ENCODE measurements at regions not wholly inside any gene's neighbourhood (a gene's known extent, or its start where the extent isn't known, plus 50 kb on each side); places are given as distances from the start of the nearest gene placed in this dataset.

DNA sequence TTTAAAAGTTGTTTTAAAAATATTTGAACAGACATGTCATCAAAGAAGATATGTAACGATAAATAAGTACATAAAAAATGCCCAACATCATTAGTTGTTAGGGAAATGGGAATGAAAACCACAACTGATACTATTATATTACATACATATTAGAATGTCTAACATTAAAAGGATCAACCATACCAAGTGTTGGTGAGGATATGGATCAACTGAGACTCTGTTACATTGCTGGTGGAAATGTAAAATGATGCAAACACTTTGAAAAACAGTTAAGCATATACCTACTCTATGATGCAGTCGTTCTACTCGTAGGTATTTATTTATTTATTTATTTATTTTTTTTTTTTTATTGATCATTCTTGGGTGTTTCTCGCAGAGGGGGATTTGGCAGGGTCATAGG, 149.7 kb downstream of the BRMS1L start:
- H3K9me3 Mint-ChIP-seq (ENCODE audit: low read depth) = peaks cover 3% of the 10 kb centered on the region
- H3K27me3 Mint-ChIP-seq (ENCODE audit: low read depth) = peaks cover 17% of the 10 kb centered on the region

DNA sequence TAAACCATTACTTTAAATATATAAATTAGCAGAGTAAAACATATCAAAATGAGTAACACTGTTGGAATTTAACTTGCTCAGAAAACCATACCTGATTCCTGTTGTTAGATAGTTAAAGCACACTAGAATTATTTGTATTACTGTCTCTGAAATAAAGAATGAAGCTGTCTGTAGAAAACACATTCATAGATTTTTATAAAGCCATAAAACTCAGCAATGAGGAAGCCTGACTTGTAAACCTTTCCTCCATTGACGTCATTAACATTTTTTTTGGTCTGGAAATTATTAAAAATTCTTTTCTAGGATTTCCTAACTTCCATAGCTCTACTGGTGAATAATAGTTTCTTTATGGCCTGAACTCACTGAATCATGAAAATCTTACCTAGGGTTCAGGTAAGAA, 147.6 kb downstream of the BRMS1L start:
- TF ChIP-seq, protein P1, sequence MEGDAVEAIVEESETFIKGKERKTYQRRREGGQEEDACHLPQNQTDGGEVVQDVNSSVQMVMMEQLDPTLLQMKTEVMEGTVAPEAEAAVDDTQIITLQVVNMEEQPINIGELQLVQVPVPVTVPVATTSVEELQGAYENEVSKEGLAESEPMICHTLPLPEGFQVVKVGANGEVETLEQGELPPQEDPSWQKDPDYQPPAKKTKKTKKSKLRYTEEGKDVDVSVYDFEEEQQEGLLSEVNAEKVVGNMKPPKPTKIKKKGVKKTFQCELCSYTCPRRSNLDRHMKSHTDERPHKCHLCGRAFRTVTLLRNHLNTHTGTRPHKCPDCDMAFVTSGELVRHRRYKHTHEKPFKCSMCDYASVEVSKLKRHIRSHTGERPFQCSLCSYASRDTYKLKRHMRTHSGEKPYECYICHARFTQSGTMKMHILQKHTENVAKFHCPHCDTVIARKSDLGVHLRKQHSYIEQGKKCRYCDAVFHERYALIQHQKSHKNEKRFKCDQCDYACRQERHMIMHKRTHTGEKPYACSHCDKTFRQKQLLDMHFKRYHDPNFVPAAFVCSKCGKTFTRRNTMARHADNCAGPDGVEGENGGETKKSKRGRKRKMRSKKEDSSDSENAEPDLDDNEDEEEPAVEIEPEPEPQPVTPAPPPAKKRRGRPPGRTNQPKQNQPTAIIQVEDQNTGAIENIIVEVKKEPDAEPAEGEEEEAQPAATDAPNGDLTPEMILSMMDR (IDR thresholded peaks at IDR 0.05) = no peak
- no peak overlapping the region for H3K27ac Mint-ChIP-seq (ENCODE audit: unreplicated experiment)
- no peak for DNase-seq (ENCODE audit: low spot score)

More for the DNA sequence above, 149.7 kb downstream of the BRMS1L start:
- TF ChIP-seq, protein P1 (IDR thresholded peaks at IDR 0.05) = no peak
- Mint-ChIP-seq H3K4me3 (ENCODE audit: unreplicated experiment) (no peak overlapping the region), H3K36me3 (ENCODE audit: low read depth) (no peaks in the 10 kb centered on the region), H3K4me1 (ENCODE audit: low read depth) (no peaks in the 10 kb centered on the region), H3K27ac (ENCODE audit: unreplicated experiment) (no peak overlapping the region)
- DNase-seq (ENCODE audit: low spot score) = no peak

DNA sequence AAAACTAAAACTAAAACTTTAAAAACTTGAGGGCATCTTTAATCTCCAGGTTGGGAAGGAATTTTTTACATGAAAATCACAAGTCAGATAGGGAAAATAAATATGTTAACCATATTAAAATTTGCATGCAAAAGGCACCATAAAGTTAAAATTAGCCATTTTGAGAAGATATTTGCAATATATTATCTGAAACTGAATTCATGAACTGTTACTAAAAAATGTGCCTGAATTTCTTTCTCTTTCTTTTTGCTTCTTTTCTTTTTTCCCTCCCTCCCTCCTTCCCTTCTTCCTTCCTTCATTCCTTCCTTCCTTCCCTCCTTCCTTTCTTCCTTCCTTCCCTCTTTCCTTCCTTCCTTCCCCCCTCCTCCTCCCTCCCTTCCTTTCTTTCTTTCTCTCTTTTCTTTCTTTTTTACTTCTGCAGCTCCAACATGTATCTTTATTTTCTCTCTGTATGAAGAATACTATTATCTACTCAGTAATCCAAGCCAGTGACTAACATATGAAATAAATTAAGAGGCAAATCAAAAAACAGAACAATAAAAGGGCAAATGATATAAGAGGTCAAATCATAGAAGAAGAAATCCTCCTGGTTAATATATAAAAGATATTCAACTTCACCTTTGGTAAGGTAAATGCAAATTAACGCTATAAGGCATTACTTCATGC, 146.0 kb downstream of the BRMS1L start:
- Mint-ChIP-seq H3K4me1 (ENCODE audit: low read depth) (no peaks in the 10 kb centered on the region), H3K4me3 (ENCODE audit: unreplicated experiment) (no peak overlapping the region), H3K27me3 (ENCODE audit: low read depth) (peaks cover 18% of the 10 kb centered on the region)

More for the DNA sequence above, 147.6 kb downstream of the BRMS1L start:
- Mint-ChIP-seq H3K9me3 (ENCODE audit: low read depth) (peaks cover 3% of the 10 kb centered on the region), H3K36me3 (ENCODE audit: low read depth) (no peaks in the 10 kb centered on the region), H3K4me3 (ENCODE audit: unreplicated experiment) (no peak overlapping the region), H3K4me1 (ENCODE audit: low read depth) (no peaks in the 10 kb centered on the region), H3K27me3 (ENCODE audit: low read depth) (peaks cover 15% of the 10 kb centered on the region)

DNA sequence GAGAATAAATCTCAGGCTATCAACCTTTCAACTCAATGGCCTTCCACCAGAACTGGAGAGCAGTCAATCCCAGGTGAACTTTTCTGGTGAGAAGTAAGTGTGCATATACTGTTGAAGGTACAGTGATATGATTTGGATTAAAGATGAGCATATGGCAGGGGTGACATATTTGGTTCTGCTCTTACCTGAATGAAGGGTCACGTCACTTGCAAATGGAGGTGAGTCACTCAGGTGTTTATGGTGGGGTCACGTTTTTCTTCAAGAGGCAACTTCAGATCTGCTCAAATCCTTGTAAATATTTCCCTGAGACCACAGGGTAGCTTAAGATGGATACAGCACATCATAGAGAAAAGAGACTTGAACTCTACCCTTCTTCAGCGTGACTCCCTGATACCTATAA, 143.2 kb downstream of the BRMS1L start:
- Mint-ChIP-seq H3K4me3 (ENCODE audit: unreplicated experiment) (no peak overlapping the region), H3K27ac (ENCODE audit: unreplicated experiment) (no peak overlapping the region), H3K36me3 (ENCODE audit: low read depth) (no peaks in the 10 kb centered on the region), H3K27me3 (ENCODE audit: low read depth) (peaks cover 16% of the 10 kb centered on the region), H3K9me3 (ENCODE audit: low read depth) (no peaks in the 10 kb centered on the region), H3K4me1 (ENCODE audit: low read depth) (no peaks in the 10 kb centered on the region)
- TF ChIP-seq, protein P1 (IDR thresholded peaks at IDR 0.05) = no peak
- no peak for DNase-seq (ENCODE audit: low spot score)

More for the DNA sequence above, 146.0 kb downstream of the BRMS1L start:
- H3K27ac Mint-ChIP-seq (ENCODE audit: unreplicated experiment) = no peak overlapping the region
- H3K9me3 Mint-ChIP-seq (ENCODE audit: low read depth) = peaks cover 3% of the 10 kb centered on the region
- no peaks in the 10 kb centered on the region for H3K36me3 Mint-ChIP-seq (ENCODE audit: low read depth)
- no peak for DNase-seq (ENCODE audit: low spot score)
- TF ChIP-seq, protein P1 (IDR thresholded peaks at IDR 0.05) = no peak

DNA sequence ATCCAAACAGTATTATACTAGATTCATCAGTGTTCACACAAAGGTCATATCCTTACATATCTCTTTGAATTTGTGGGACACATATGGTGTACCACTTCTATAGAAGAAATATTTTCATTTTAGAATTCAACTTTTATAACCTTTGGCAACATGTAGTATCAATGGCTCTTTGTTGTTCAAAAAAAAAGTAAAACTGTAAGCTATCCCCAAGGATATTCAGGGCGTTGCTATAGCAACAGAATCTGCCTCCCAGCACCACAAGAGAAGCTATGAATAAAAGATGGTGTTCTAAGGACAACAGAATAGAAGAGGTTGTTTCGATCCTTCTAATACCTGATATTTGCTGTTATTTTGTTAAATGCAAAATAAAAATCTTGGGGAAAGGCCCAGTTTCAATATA, 139.3 kb downstream of the BRMS1L start:
- no peak overlapping the region for H3K4me3 Mint-ChIP-seq (ENCODE audit: unreplicated experiment)
- no peaks in the 10 kb centered on the region for H3K9me3 Mint-ChIP-seq (ENCODE audit: low read depth)
- TF ChIP-seq, protein P1 (IDR thresholded peaks at IDR 0.05) = no peak
- H3K36me3 Mint-ChIP-seq (ENCODE audit: low read depth) = no peaks in the 10 kb centered on the region
- H3K4me1 Mint-ChIP-seq (ENCODE audit: low read depth) = no peaks in the 10 kb centered on the region
- DNase-seq (ENCODE audit: low spot score) = no peak
- H3K27ac Mint-ChIP-seq (ENCODE audit: unreplicated experiment) = no peak overlapping the region
- H3K27me3 Mint-ChIP-seq (ENCODE audit: low read depth) = peaks cover 7% of the 10 kb centered on the region
